Kidney tubule cell (primary cell): ENCODE measurements at regions not wholly inside any gene's neighbourhood (a gene's known extent, or its start where the extent isn't known, plus 50 kb on each side); places are given as distances from the start of the nearest gene placed in this dataset.

ENCODE experiments used
- DNase-seq: peaks from one replicate; pipeline ENCODE4 v3.0.0-alpha.2; 2018; ENCODE audit warnings: low spot score

- DNase-seq: no peak
Observed at GRCh38 chr2:71791501-71792135, 338.3 kb downstream of the DYSF start.

- DNase-seq: no peak
Observed at GRCh38 chr2:71791061-71791450, 337.7 kb downstream of the DYSF start.

- DNase-seq: no peak
Observed at GRCh38 chr2:71790226-71791060, 337.1 kb downstream of the DYSF start.

GRCh38 chr2:71789556-71790204 lies 336.3 kb downstream of the DYSF start:
- DNase-seq: no peak

GRCh38 chr2:71788601-71789240 lies 335.4 kb downstream of the DYSF start:
- DNase-seq: no peak

- no peak for DNase-seq
Observed at GRCh38 chr2:71788186-71788525, 334.8 kb downstream of the DYSF start.

- no peak for DNase-seq
Observed at GRCh38 chr2:71787476-71788185, 334.3 kb downstream of the DYSF start.

GRCh38 chr2:71787108-71787415 lies 333.7 kb downstream of the DYSF start:
- no peak for DNase-seq

GRCh38 chr2:71786291-71787107 lies 333.1 kb downstream of the DYSF start:
- no peak for DNase-seq

- no peak for DNase-seq
Observed at GRCh38 chr2:71785516-71785981, 332.2 kb downstream of the DYSF start.

GRCh38 chr2:71784734-71785511 lies 331.6 kb downstream of the DYSF start:
- peak; percentile 86 for DNase-seq

- no peak for DNase-seq
Observed at GRCh38 chr2:71783815-71784214, 330.5 kb downstream of the DYSF start.

GRCh38 chr2:71783215-71783614 lies 329.9 kb downstream of the DYSF start:
- DNase-seq: peak; percentile 61

- no peak for DNase-seq
Observed at GRCh38 chr2:71782323-71782722, 329.0 kb downstream of the DYSF start.

- no peak for DNase-seq
Observed at GRCh38 chr2:71781695-71782228, 328.4 kb downstream of the DYSF start.

- no peak for DNase-seq
Observed at GRCh38 chr2:71780162-71780561, 326.8 kb downstream of the DYSF start.

GRCh38 chr2:71779774-71780105 lies 326.4 kb downstream of the DYSF start:
- no peak for DNase-seq

- no peak for DNase-seq
Observed at GRCh38 chr2:71778936-71779773, 325.8 kb downstream of the DYSF start.

- DNase-seq: no peak
Observed at GRCh38 chr2:71778514-71778913, 325.2 kb downstream of the DYSF start.
